ENCODE measurements at regions not wholly inside any gene's neighbourhood (a gene's known extent, or its start where the extent isn't known, plus 50 kb on each side); places are given as distances from the start of the nearest gene placed in this dataset.

GRCh38 chr12:111030800-111031199 is 110.4 kb upstream of the MYL2 start:
- TF ChIP-seq CTCF (conservative IDR thresholded peaks at IDR 0.05; ENCODE audit: low read depth in 2 of 2) (no peak), POLR2AphosphoS5 (IDR thresholded peaks at IDR 0.05; ENCODE audit: low read depth) (no peak), EZH2 (IDR thresholded peaks at IDR 0.05; ENCODE audit: low read depth, unreplicated experiment) (no peak)
